Right lobe of liver (tissue), 4 donors: ENCODE measurements at regions not wholly inside any gene's neighbourhood (a gene's known extent, or its start where the extent isn't known, plus 50 kb on each side); places are given as distances from the start of the nearest gene placed in this dataset.

Experiments used
- CTCF ChIP-seq, 4 donors: fragments of 200-600 bp in 3 of 4; fragments of 450-650 bp in 1 of 4; IDR thresholded peaks; one replicate each; pipeline versions ENCODE4 v1.5.1 to v1.8.0; 2016 to 2022; ENCODE audit warnings: antibody characterized with exemption in 4 of 4, mild to moderate bottlenecking in 2 of 4
- POLR2A ChIP-seq: fragments of 450-650 bp; IDR thresholded peaks from one replicate; pipeline ENCODE4 v1.6.1; 2017; ENCODE audit warnings: antibody characterized with exemption, mild to moderate bottlenecking
- donor health status: DM: no; HTN: no; CAD: no.
- donor health status: DM: no; HTN: no; CAD: no.
- donor health status: DM: no; HTN: yes; CAD: no.

GRCh38 chr11:127670374-127671119 lies 670.0 kb upstream of the KIRREL3 start:
- TF ChIP-seq CTCF (IDR thresholded peaks at IDR 0.05) (no peak), POLR2A (no peak)
